GF-D8 (cell line): ENCODE measurements at regions not wholly inside any gene's neighbourhood (a gene's known extent, or its start where the extent isn't known, plus 50 kb on each side); places are given as distances from the start of the nearest gene placed in this dataset.

ENCODE experiments used
- DNase-seq: peaks from one replicate; lab custom pipeline; 2025; lab: John Stamatoyannopoulos, UW

DNA sequence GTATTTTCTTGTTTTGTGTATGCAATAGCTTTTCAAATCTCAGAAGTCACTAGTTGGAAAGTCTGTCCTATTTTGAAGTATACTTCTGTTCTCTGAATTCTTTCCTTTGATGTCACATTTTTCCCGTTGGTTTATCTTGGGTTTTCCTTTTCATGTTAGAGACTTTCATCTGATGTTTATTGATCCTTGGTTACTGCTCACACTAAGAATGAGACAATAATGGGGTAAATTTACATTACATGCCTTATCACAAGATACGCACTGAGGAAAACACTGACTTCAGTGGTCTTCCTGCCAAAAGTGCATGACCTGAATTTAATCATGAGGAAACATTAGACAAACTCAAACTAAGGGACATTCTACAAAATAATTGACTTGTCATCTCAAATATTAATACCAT lies 63.5 kb upstream of the C1GALT1 start:
- no peak for DNase-seq

GRCh38 chr7:7119729-7120128 lies 62.6 kb upstream of the C1GALT1 start:
- DNase-seq, result no peak

DNA sequence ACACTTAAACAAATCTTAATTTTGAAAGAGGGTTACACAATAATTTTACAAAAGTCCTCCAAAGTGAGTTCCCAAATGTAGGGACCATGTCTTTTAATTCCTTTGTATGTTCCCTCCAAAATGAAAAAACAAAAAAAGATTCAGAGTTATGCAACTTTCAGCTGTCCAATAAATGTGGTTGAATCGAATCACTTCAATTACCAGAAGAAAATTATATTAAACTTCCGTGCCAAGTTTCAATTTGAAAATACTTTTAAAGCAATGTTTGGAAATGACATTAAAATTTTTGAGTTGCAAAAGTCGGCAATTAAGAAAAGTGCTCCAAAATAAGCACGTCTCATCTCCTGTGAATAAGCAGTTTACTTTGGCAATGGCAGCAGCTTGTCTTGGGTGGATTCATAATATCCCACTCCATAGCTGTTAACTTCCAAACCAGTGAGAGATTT lies 60.3 kb upstream of the C1GALT1 start:
- DNase-seq, result no peak

DNA sequence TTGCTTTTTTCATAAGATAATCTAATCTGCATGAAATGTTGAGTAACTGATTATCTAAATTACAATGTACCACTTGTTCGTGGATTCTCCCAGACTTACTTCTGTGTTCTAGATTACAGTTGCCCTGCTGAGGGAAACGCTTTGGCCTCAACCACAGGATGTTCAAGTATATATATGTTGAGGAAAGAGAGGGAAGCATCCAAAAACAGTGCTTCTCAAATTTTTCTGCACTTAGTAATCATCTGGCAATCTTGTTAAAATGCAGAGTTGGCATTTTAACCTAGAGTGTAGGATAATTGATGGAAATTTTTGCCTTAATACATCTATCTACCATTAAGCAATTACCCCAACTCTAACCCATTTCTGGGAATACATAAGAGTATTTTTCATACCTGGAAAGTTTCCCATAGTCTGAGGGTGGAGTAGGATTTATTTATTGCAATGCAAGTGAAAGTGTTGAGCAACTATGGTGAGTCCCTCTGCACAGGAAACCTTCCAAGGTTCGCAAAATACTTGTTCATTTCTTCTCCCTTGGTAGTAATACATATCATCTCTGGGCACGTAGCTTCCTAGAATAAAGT lies 59.6 kb upstream of the C1GALT1 start:
- DNase-seq, result no peak

DNA sequence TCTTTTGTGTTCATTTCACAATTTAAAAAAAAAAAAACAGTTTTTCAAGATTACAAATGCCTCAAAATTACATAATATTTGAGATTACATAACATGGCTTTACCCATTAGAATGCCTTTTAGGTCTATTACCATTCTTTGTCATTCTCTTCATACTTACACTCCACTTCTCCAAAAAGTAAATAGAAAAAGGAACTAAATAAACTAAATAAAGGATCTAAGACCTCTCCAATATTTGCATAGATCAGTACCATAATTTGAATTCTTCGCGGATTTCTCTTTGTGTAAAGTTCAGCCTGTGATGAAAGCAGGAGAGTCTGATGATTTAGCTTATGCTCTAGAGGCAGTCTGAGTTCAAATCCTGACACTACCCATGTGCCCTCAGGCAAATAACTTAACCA lies 56.4 kb upstream of the C1GALT1 start:
- no peak for DNase-seq

DNA sequence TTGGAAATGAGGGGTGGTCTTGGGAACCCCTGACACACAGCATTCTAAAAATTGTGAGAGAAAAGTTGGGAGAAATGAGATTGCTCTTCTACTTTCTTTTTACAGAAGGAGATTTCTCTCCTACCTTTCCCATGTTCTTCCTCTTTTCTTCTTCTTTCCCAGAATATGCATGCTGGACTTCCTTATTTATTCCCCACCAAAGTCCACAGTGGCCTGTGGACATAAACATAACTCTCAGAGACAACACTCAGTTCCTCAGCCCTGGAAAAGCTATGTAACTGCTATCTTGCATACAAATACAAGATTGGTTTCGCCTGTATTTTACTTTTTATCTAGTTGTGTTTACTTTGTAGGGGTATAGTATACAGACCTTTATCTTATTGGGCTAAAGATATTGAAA lies 54.6 kb upstream of the C1GALT1 start:
- DNase-seq, result no peak

DNA sequence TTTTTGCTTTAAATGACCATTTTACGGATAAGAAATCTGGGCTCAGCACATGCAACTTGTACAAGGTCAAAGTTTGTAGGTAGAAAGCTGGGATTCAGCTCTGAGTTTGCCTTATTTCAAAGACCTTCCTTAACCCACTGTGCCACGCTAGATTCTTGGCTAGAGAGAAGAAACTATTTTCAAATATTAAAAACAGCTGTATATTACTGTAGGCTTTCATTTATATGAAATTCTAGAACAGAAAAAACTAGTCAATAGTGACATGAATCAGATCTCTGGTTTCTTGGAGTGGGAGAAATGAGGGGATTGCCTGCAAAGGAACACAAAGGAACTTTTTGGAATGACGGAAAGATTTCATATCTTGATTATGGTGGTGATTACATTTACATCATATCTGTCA lies 53.0 kb upstream of the C1GALT1 start:
- DNase-seq, result no peak

GRCh38 chr7:7131273-7131672 lies 51.1 kb upstream of the C1GALT1 start:
- DNase-seq, result no peak
